Panc1 (cell line): ENCODE measurements at regions not wholly inside any gene's neighbourhood (a gene's known extent, or its start where the extent isn't known, plus 50 kb on each side); places are given as distances from the start of the nearest gene placed in this dataset.

ENCODE experiments used
- POLR2AphosphoS5 ChIP-seq: IDR thresholded peaks from 2 replicates; pipeline ENCODE4 v1.6.1; 2012; ENCODE audit warnings: mild to moderate bottlenecking, low read depth, low read length, moderate library complexity
- TF ChIP-seq, protein P1 (sequence below): fragments of 450-650 bp; IDR thresholded peaks from 2 replicates; pipeline ENCODE4 v1.5.1; 2017; ENCODE audit warnings: mild to moderate bottlenecking
- TF ChIP-seq, protein P2 (sequence below), 2 experiments: IDR thresholded peaks; 2 replicates each; pipeline ENCODE4 v1.6.1; 2011 to 2012; ENCODE audit warnings: low read depth in 2 of 2, control low read depth in 1 of 2, low read length in 1 of 2, mild to moderate bottlenecking in 1 of 2, moderate library complexity in 1 of 2; ENCODE audit not compliant: insufficient read depth in 1 of 2

DNA sequence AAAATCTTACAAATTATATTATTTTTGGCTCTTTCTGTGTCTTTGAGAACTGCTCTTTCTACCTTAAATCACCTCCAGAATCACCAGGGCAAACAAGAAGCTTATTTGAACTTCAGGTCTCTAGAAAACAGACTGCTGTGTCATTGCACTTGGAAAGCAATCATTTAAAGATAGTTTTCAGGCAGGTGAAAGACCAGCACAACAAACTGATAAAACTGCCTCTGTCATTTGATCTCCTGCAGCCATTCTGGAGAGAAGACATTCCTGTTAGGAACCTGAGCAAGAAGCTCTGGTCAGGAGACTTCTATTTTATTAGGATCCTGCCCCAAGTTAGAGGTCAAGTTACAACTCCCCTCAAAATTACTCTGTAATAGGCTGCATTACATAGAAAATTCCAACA lies 50.7 kb upstream of the AP4E1 start:
- TF ChIP-seq, protein P1, sequence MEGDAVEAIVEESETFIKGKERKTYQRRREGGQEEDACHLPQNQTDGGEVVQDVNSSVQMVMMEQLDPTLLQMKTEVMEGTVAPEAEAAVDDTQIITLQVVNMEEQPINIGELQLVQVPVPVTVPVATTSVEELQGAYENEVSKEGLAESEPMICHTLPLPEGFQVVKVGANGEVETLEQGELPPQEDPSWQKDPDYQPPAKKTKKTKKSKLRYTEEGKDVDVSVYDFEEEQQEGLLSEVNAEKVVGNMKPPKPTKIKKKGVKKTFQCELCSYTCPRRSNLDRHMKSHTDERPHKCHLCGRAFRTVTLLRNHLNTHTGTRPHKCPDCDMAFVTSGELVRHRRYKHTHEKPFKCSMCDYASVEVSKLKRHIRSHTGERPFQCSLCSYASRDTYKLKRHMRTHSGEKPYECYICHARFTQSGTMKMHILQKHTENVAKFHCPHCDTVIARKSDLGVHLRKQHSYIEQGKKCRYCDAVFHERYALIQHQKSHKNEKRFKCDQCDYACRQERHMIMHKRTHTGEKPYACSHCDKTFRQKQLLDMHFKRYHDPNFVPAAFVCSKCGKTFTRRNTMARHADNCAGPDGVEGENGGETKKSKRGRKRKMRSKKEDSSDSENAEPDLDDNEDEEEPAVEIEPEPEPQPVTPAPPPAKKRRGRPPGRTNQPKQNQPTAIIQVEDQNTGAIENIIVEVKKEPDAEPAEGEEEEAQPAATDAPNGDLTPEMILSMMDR, result no peak
- TF ChIP-seq, protein P2, sequence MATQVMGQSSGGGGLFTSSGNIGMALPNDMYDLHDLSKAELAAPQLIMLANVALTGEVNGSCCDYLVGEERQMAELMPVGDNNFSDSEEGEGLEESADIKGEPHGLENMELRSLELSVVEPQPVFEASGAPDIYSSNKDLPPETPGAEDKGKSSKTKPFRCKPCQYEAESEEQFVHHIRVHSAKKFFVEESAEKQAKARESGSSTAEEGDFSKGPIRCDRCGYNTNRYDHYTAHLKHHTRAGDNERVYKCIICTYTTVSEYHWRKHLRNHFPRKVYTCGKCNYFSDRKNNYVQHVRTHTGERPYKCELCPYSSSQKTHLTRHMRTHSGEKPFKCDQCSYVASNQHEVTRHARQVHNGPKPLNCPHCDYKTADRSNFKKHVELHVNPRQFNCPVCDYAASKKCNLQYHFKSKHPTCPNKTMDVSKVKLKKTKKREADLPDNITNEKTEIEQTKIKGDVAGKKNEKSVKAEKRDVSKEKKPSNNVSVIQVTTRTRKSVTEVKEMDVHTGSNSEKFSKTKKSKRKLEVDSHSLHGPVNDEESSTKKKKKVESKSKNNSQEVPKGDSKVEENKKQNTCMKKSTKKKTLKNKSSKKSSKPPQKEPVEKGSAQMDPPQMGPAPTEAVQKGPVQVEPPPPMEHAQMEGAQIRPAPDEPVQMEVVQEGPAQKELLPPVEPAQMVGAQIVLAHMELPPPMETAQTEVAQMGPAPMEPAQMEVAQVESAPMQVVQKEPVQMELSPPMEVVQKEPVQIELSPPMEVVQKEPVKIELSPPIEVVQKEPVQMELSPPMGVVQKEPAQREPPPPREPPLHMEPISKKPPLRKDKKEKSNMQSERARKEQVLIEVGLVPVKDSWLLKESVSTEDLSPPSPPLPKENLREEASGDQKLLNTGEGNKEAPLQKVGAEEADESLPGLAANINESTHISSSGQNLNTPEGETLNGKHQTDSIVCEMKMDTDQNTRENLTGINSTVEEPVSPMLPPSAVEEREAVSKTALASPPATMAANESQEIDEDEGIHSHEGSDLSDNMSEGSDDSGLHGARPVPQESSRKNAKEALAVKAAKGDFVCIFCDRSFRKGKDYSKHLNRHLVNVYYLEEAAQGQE (IDR thresholded peaks at IDR 0.05; ENCODE audit: insufficient read depth in 1 of 2, low read depth in 2 of 2, low read length in 1 of 2), result no peak
- TF ChIP-seq POLR2AphosphoS5, result no peak
